HEK293 (cell line): ENCODE measurements at regions not wholly inside any gene's neighbourhood (a gene's known extent, or its start where the extent isn't known, plus 50 kb on each side); places are given as distances from the start of the nearest gene placed in this dataset.

Experiments
- MYNN ChIP-seq: fragments of 450-650 bp; formaldehyde crosslinking; IDR thresholded peaks from 2 replicates; pipeline ENCODE4 v1.5.1; 2016; ENCODE audit warnings: missing biosample characterization, missing genetic modification characterization, borderline replicate concordance
- TF ChIP-seq, protein P1 (sequence below): fragments of 450-650 bp; formaldehyde crosslinking; IDR thresholded peaks from 2 replicates; pipeline ENCODE4 v1.5.1; 2016; ENCODE audit warnings: missing biosample characterization, missing genetic modification characterization

- no peak for TF ChIP-seq MYNN (tag by site-specific recombination)
- TF ChIP-seq, protein P1, sequence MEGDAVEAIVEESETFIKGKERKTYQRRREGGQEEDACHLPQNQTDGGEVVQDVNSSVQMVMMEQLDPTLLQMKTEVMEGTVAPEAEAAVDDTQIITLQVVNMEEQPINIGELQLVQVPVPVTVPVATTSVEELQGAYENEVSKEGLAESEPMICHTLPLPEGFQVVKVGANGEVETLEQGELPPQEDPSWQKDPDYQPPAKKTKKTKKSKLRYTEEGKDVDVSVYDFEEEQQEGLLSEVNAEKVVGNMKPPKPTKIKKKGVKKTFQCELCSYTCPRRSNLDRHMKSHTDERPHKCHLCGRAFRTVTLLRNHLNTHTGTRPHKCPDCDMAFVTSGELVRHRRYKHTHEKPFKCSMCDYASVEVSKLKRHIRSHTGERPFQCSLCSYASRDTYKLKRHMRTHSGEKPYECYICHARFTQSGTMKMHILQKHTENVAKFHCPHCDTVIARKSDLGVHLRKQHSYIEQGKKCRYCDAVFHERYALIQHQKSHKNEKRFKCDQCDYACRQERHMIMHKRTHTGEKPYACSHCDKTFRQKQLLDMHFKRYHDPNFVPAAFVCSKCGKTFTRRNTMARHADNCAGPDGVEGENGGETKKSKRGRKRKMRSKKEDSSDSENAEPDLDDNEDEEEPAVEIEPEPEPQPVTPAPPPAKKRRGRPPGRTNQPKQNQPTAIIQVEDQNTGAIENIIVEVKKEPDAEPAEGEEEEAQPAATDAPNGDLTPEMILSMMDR, result no peak
These were observed 135.3 kb upstream of the MID1 start for GRCh38 chrX:10755439-10756334.
